Uterus (tissue), 3 donors: ENCODE measurements at regions not wholly inside any gene's neighbourhood (a gene's known extent, or its start where the extent isn't known, plus 50 kb on each side); places are given as distances from the start of the nearest gene placed in this dataset.

Experiments used
- DNase-seq, 2 donors: peaks; one replicate each; pipeline ENCODE4 v3.0.0-alpha.2; 2019 to 2020
- H3K27ac ChIP-seq, 2 donors: fragments of 200-600 bp; sonication (generic); 1 replicate in 1 of 2; 2 replicates in 1 of 2; pipeline ENCODE4 v1.5.1; 2016 to 2018
- H3K27me3 ChIP-seq, 2 donors: fragments of 200-600 bp; sonication (generic); one replicate each; pipeline ENCODE4 v1.5.1; 2018 to 2019; ENCODE audit warnings: control low read depth in 1 of 2
- H3K36me3 ChIP-seq, 2 donors: fragments of 200-600 bp; sonication (generic); one replicate each; pipeline ENCODE4 v1.5.1; 2019; ENCODE audit warnings: control low read depth in 1 of 2
- H3K4me1 ChIP-seq, 2 donors: fragments of 200-600 bp; sonication (generic); one replicate each; pipeline ENCODE4 v1.5.1; 2018 to 2019; ENCODE audit warnings: control low read depth in 1 of 2
- H3K4me3 ChIP-seq, 2 donors: fragments of 200-600 bp; sonication (generic); 1 replicate in 1 of 2; 2 replicates in 1 of 2; pipeline ENCODE4 v1.5.1; 2018 to 2019; ENCODE audit warnings: mild to moderate bottlenecking in 1 of 2
- H3K9me3 ChIP-seq, 2 donors: fragments of 200-600 bp; sonication (generic); one replicate each; pipeline ENCODE4 v1.5.1; 2019; ENCODE audit warnings: control low read depth in 1 of 2
- POLR2A ChIP-seq, 2 donors: fragments of 450-650 bp; IDR thresholded peaks; one replicate each; pipeline ENCODE4 v1.6.1; 2016; ENCODE audit warnings: antibody characterized with exemption in 2 of 2, mild to moderate bottlenecking in 1 of 2, moderate library complexity in 1 of 2
- intact Hi-C: fragments of 100-400 bp; cut with DNase I; formaldehyde crosslinking; loops from one replicate; pipeline ENCODE4 v1.15.1; 2023; ENCODE audit warnings: low total_unique reads
- TF ChIP-seq, protein P1 (sequence below), 4 experiments: fragments of 200-600 bp in 2 of 4; fragments of 450-650 bp in 2 of 4; sonication (generic) in 2 of 4; IDR thresholded peaks; one replicate each; pipeline ENCODE4 v1.5.1; 2016 to 2019; ENCODE audit warnings: antibody characterized with exemption in 4 of 4, mild to moderate bottlenecking in 2 of 4, moderate library complexity in 1 of 4
- donor health status: DM: yes; HTN: yes; CAD: no.

DNA sequence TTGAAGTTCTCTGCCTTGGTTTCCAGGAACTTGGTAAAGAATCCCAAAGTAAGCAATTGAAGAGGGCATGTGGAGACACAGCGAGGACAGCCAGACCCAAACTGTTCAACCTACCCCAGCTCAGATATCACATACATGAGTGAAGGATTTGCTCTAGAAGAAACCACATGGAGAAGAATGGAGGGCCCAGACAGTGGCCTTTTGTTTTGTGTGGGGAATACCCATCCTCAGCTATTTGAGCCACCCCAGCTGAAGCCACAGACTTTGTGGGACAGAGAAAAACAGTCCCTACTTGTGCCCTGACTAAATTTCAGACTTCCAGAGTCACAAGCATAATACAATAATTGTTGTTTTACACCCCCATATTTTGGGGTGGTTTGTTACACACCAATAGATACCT is 387.1 kb downstream of the ZSWIM6 start:
- H3K4me3 ChIP-seq = no peak overlapping the region
- no peak overlapping the region for H3K27ac ChIP-seq
- TF ChIP-seq POLR2A (IDR thresholded peaks at IDR 0.05) = no peak
- TF ChIP-seq, protein P1, sequence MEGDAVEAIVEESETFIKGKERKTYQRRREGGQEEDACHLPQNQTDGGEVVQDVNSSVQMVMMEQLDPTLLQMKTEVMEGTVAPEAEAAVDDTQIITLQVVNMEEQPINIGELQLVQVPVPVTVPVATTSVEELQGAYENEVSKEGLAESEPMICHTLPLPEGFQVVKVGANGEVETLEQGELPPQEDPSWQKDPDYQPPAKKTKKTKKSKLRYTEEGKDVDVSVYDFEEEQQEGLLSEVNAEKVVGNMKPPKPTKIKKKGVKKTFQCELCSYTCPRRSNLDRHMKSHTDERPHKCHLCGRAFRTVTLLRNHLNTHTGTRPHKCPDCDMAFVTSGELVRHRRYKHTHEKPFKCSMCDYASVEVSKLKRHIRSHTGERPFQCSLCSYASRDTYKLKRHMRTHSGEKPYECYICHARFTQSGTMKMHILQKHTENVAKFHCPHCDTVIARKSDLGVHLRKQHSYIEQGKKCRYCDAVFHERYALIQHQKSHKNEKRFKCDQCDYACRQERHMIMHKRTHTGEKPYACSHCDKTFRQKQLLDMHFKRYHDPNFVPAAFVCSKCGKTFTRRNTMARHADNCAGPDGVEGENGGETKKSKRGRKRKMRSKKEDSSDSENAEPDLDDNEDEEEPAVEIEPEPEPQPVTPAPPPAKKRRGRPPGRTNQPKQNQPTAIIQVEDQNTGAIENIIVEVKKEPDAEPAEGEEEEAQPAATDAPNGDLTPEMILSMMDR (IDR thresholded peaks at IDR 0.05) = no peak
- H3K9me3 ChIP-seq = no peaks in the 10 kb centered on the region
- H3K27me3 ChIP-seq = no peaks in the 10 kb centered on the region
- no peaks in the 10 kb centered on the region for H3K4me1 ChIP-seq
- no peaks in the 10 kb centered on the region for H3K36me3 ChIP-seq
- no peak for DNase-seq
- intact Hi-C loops = no loop called here

DNA sequence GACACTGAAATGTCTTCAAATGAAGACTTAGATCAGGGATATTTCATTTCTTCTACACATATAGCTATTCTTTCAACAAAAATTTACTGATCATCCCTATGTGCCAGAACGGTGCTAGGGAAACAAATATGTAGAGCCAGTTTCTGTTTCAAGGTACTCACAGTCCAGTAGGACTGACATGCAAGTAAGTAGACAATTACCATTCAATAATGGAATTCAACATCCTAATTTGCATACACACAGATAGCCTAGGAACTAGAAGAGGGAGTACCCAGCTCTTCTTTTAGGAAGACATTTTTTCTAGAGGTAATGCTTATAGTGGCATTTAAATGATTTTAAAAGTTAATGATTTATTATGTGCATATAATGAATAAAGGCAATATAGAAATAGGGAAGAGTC is 388.8 kb downstream of the ZSWIM6 start:
- Histone ChIP-seq H3K4me3 (no peak overlapping the region), H3K4me1 (no peaks in the 10 kb centered on the region), H3K36me3 (no peaks in the 10 kb centered on the region), H3K27me3 (no peaks in the 10 kb centered on the region), H3K27ac (no peak overlapping the region), H3K9me3 (no peaks in the 10 kb centered on the region)
- intact Hi-C loops = no loop called here
- no peak for DNase-seq
- no peak for TF ChIP-seq POLR2A (IDR thresholded peaks at IDR 0.05)
- TF ChIP-seq, protein P1 (IDR thresholded peaks at IDR 0.05) = no peak

DNA sequence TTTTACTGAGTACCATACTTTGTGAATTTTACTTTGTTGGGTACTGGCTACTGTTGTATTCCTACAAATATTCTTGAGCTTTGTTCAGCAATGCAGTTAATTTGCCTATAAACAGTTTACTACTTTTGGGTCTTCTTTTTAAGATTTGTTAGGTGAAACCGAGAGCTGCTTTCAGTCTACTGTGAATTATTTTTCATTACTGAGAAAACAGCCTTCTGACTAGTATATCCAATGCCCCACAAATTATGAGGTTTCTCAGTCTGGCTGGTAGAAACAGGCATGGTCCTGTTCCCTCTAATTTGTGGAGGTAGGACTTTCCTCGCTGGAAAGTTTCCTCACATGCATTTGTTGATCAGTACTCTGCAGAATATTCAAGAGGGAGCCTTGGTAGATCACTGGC is 392.0 kb downstream of the ZSWIM6 start:
- Histone ChIP-seq H3K4me1 (no peaks in the 10 kb centered on the region), H3K4me3 (no peak overlapping the region), H3K27ac (no peak overlapping the region), H3K9me3 (no peaks in the 10 kb centered on the region), H3K36me3 (no peaks in the 10 kb centered on the region), H3K27me3 (no peaks in the 10 kb centered on the region)
- intact Hi-C loops = no loop called here
- DNase-seq = no peak
- no peak for TF ChIP-seq POLR2A (IDR thresholded peaks at IDR 0.05)
- TF ChIP-seq, protein P1 (IDR thresholded peaks at IDR 0.05) = no peak

DNA sequence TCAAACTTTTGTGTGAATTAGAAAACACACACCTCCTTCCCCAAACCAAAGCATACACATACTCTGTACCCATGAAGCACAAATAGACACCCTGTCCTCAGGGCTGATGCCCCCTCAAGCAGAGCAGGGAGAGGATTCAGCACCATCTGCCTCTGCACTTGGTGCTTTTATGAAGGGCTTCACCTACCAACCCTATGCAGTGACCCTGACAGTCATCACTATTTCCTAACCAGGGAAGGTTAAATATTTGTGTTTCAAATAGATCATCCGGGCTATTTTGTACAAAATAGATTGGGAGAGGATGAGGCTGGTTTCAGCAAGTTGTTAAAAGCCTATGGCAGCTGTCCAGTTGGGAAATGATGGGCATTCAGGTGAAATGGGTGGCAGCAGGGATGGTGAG is 396.2 kb downstream of the ZSWIM6 start:
- no peak overlapping the region for H3K27ac ChIP-seq
- no peak overlapping the region for H3K4me3 ChIP-seq
- H3K4me1 ChIP-seq = no peaks in the 10 kb centered on the region
- intact Hi-C loops = no loop called here
- TF ChIP-seq, protein P1 (IDR thresholded peaks at IDR 0.05) = no peak
- no peak for TF ChIP-seq POLR2A (IDR thresholded peaks at IDR 0.05)
- no peaks in the 10 kb centered on the region for H3K36me3 ChIP-seq
- no peaks in the 10 kb centered on the region for H3K27me3 ChIP-seq
- no peak for DNase-seq
- no peaks in the 10 kb centered on the region for H3K9me3 ChIP-seq

DNA sequence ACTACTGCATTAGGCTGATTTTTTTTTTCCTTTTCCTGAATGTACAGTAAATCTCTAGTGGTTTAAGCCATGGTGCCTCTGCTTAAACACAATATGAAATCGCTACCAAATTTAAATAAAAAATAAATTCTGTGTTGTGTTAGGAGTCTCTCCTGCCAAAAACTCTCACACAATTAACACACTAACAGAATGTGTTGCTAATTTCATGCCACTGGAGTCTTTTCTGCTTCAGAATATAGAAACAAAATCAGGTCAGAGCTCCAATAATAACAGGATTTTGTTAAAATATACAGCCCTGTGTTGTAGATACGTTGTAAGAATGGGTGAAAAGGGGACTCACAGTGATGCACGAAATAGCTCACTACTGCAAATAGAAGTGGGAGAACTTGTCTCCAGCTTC is 398.8 kb downstream of the ZSWIM6 start:
- Histone ChIP-seq H3K4me3 (no peak overlapping the region), H3K9me3 (no peaks in the 10 kb centered on the region), H3K4me1 (no peaks in the 10 kb centered on the region), H3K36me3 (no peaks in the 10 kb centered on the region), H3K27me3 (no peaks in the 10 kb centered on the region), H3K27ac (no peak overlapping the region)
- TF ChIP-seq, protein P1 (IDR thresholded peaks at IDR 0.05) = no peak
- no peak for TF ChIP-seq POLR2A (IDR thresholded peaks at IDR 0.05)
- no peak for DNase-seq
- intact Hi-C loops = no loop called here
